Neuron (in vitro differentiated cells): ENCODE measurements at regions not wholly inside any gene's neighbourhood (a gene's known extent, or its start where the extent isn't known, plus 50 kb on each side); places are given as distances from the start of the nearest gene placed in this dataset.

Experiments used
- H2AFZ ChIP-seq: one replicate; pipeline ENCODE4 v1.6.1; 2013; ENCODE audit warnings: low read depth, mild to moderate bottlenecking, inconsistent platforms, low read length, moderate library complexity
- H3K27me3 ChIP-seq: one replicate; pipeline ENCODE4 v1.6.1; 2013; ENCODE audit warnings: low read length; ENCODE audit not compliant: insufficient read depth
- H3K36me3 ChIP-seq: one replicate; pipeline ENCODE4 v1.6.1; 2013; ENCODE audit warnings: low read length; ENCODE audit not compliant: insufficient read depth
- H3K4me1 ChIP-seq: one replicate; pipeline ENCODE4 v1.6.1; 2013; ENCODE audit warnings: low read length; ENCODE audit not compliant: insufficient read depth
- H3K4me3 ChIP-seq: 2 replicates; pipeline ENCODE4 v1.5.1; 2013; ENCODE audit warnings: mild to moderate bottlenecking, low read length, moderate library complexity
- H3K9me3 ChIP-seq: one replicate; pipeline ENCODE4 v1.6.1; 2013; ENCODE audit warnings: low read length

GRCh38 chr10:58019863-58020537 is 247.7 kb downstream of the IPMK start:
- Histone ChIP-seq H3K4me1 (no peaks in the 10 kb centered on the region), H3K36me3 (no peaks in the 10 kb centered on the region), H3K27me3 (no peaks in the 10 kb centered on the region), H3K9me3 (no peaks in the 10 kb centered on the region), H3K4me3 (no peak overlapping the region), H2AFZ (no peak overlapping the region)

- Histone ChIP-seq H3K9me3 (no peaks in the 10 kb centered on the region), H3K27me3 (no peaks in the 10 kb centered on the region), H3K4me3 (no peak overlapping the region), H2AFZ (no peak overlapping the region), H3K36me3 (no peaks in the 10 kb centered on the region), H3K4me1 (no peaks in the 10 kb centered on the region)
These were observed 249.9 kb downstream of the IPMK start for GRCh38 chr10:58017719-58018367.

GRCh38 chr10:58016614-58017013 is 251.1 kb downstream of the IPMK start:
- no peaks in the 10 kb centered on the region for H3K36me3 ChIP-seq
- no peak overlapping the region for H3K4me3 ChIP-seq
- H3K27me3 ChIP-seq: no peaks in the 10 kb centered on the region
- no peaks in the 10 kb centered on the region for H3K4me1 ChIP-seq
- no peak overlapping the region for H2AFZ ChIP-seq
- H3K9me3 ChIP-seq: no peaks in the 10 kb centered on the region

- no peaks in the 10 kb centered on the region for H3K36me3 ChIP-seq
- no peaks in the 10 kb centered on the region for H3K9me3 ChIP-seq
- H2AFZ ChIP-seq: no peak overlapping the region
- no peaks in the 10 kb centered on the region for H3K4me1 ChIP-seq
- no peak overlapping the region for H3K4me3 ChIP-seq
- no peaks in the 10 kb centered on the region for H3K27me3 ChIP-seq
These were observed 253.3 kb downstream of the IPMK start for GRCh38 chr10:58014436-58014835.

GRCh38 chr10:58013406-58013805 is 254.3 kb downstream of the IPMK start:
- H3K9me3 ChIP-seq: no peaks in the 10 kb centered on the region
- H3K27me3 ChIP-seq: no peaks in the 10 kb centered on the region
- no peaks in the 10 kb centered on the region for H3K4me1 ChIP-seq
- H3K36me3 ChIP-seq: no peaks in the 10 kb centered on the region
- no peak overlapping the region for H2AFZ ChIP-seq
- H3K4me3 ChIP-seq: no peak overlapping the region

GRCh38 chr10:58010073-58010702 is 257.5 kb downstream of the IPMK start:
- H3K4me1 ChIP-seq: no peaks in the 10 kb centered on the region
- H2AFZ ChIP-seq: no peak overlapping the region
- no peaks in the 10 kb centered on the region for H3K36me3 ChIP-seq
- H3K27me3 ChIP-seq: no peaks in the 10 kb centered on the region
- no peaks in the 10 kb centered on the region for H3K9me3 ChIP-seq
- no peak overlapping the region for H3K4me3 ChIP-seq

GRCh38 chr10:58003945-58004344 is 263.7 kb downstream of the IPMK start:
- Histone ChIP-seq H3K27me3 (no peaks in the 10 kb centered on the region), H3K4me1 (no peaks in the 10 kb centered on the region), H2AFZ (no peak overlapping the region), H3K4me3 (no peak overlapping the region), H3K9me3 (no peaks in the 10 kb centered on the region), H3K36me3 (no peaks in the 10 kb centered on the region)

GRCh38 chr10:58001159-58001558 is 266.5 kb downstream of the IPMK start:
- Histone ChIP-seq H2AFZ (no peak overlapping the region), H3K4me3 (no peak overlapping the region), H3K9me3 (no peaks in the 10 kb centered on the region), H3K4me1 (no peaks in the 10 kb centered on the region), H3K27me3 (no peaks in the 10 kb centered on the region), H3K36me3 (no peaks in the 10 kb centered on the region)

GRCh38 chr10:57996536-57996935 is 271.2 kb downstream of the IPMK start:
- Histone ChIP-seq H3K4me3 (no peak overlapping the region), H3K4me1 (no peaks in the 10 kb centered on the region), H3K36me3 (no peaks in the 10 kb centered on the region), H2AFZ (no peak overlapping the region), H3K9me3 (no peaks in the 10 kb centered on the region), H3K27me3 (no peaks in the 10 kb centered on the region)

- Histone ChIP-seq H3K4me3 (no peak overlapping the region), H2AFZ (no peak overlapping the region), H3K27me3 (no peaks in the 10 kb centered on the region), H3K36me3 (no peaks in the 10 kb centered on the region), H3K9me3 (no peaks in the 10 kb centered on the region), H3K4me1 (no peaks in the 10 kb centered on the region)
These were observed 274.4 kb downstream of the IPMK start for GRCh38 chr10:57993302-57993701.

- no peaks in the 10 kb centered on the region for H3K36me3 ChIP-seq
- no peak overlapping the region for H3K4me3 ChIP-seq
- H3K27me3 ChIP-seq: no peaks in the 10 kb centered on the region
- H2AFZ ChIP-seq: no peak overlapping the region
- H3K9me3 ChIP-seq: no peaks in the 10 kb centered on the region
- H3K4me1 ChIP-seq: no peaks in the 10 kb centered on the region
These were observed 275.2 kb downstream of the IPMK start for GRCh38 chr10:57992321-57993077.

GRCh38 chr10:57988964-57989363 is 278.7 kb downstream of the IPMK start:
- H3K27me3 ChIP-seq: no peaks in the 10 kb centered on the region
- H3K4me1 ChIP-seq: no peaks in the 10 kb centered on the region
- H3K36me3 ChIP-seq: no peaks in the 10 kb centered on the region
- no peaks in the 10 kb centered on the region for H3K9me3 ChIP-seq
- no peak overlapping the region for H2AFZ ChIP-seq
- no peak overlapping the region for H3K4me3 ChIP-seq

- Histone ChIP-seq H2AFZ (no peak overlapping the region), H3K27me3 (no peaks in the 10 kb centered on the region), H3K9me3 (no peaks in the 10 kb centered on the region), H3K4me1 (no peaks in the 10 kb centered on the region), H3K36me3 (no peaks in the 10 kb centered on the region), H3K4me3 (no peak overlapping the region)
These were observed 280.5 kb downstream of the IPMK start for GRCh38 chr10:57987055-57987721.
